H1 (cell line): ENCODE measurements at regions not wholly inside any gene's neighbourhood (a gene's known extent, or its start where the extent isn't known, plus 50 kb on each side); places are given as distances from the start of the nearest gene placed in this dataset.

Experiments
- CTCF ChIA-PET: fragments of 300-600 bp; sonication (Branson Sonifier 250); formaldehyde crosslinking; loops from one replicate; lab custom pipeline; 2021; ENCODE audit not compliant: partially characterized antibody; lab: Charles Lee
- POLR2A ChIA-PET: fragments of 300-600 bp; sonication (Branson Sonifier 250); formaldehyde crosslinking; loops from one replicate; lab custom pipeline; 2021; ENCODE audit warnings: inconsistent platforms; ENCODE audit not compliant: partially characterized antibody; lab: Charles Lee
- DNase-seq, 2 experiments: peaks; one replicate each; pipeline versions ENCODE4 v3.0.0 to v3.0.0-alpha.2; 2010 to 2022; ENCODE audit warnings: low spot score in 2 of 2, low read depth in 1 of 2, mixed read lengths in 1 of 2
- FAIRE-seq: peaks from 2 replicates; lab custom pipeline; 2011; peaks lifted over from hg19 to GRCh38; lab: Jason Lieb, UNC
- H2AFZ ChIP-seq: 2 replicates; pipeline ENCODE4 v1.8.1; 2012; ENCODE audit warnings: low read length, inconsistent platforms
- H2AK5ac ChIP-seq: 2 replicates; pipeline ENCODE4 v1.6.1; 2013; ENCODE audit warnings: low read depth, low read length
- H2BK120ac ChIP-seq: replicated peaks from 2 replicates; pipeline ENCODE3; 2013; ENCODE audit warnings: low read depth, low read length, inconsistent platforms
- H2BK12ac ChIP-seq: 2 replicates; pipeline ENCODE4 v1.6.1; 2013; ENCODE audit warnings: low read depth, low read length
- H2BK15ac ChIP-seq: 2 replicates; pipeline ENCODE4 v1.6.1; 2013; ENCODE audit warnings: low read length
- H2BK20ac ChIP-seq: 2 replicates; pipeline ENCODE4 v1.6.1; 2013; ENCODE audit warnings: low read length
- H2BK5ac ChIP-seq: 2 replicates; pipeline ENCODE4 v1.6.1; 2013; ENCODE audit warnings: low read depth, low read length
- H3K14ac ChIP-seq: 2 replicates; pipeline ENCODE4 v1.6.1; 2013; ENCODE audit warnings: inconsistent platforms; ENCODE audit not compliant: insufficient read length
- H3K18ac ChIP-seq: 2 replicates; pipeline ENCODE4 v1.6.1; 2013; ENCODE audit warnings: low read length; ENCODE audit errors: extremely low read depth
- H3K23ac ChIP-seq: 2 replicates; pipeline ENCODE4 v1.6.1; 2013; ENCODE audit warnings: inconsistent platforms; ENCODE audit not compliant: insufficient read length
- H3K23me2 ChIP-seq: 2 replicates; pipeline ENCODE4 v1.6.1; 2013; ENCODE audit warnings: low read depth, low read length
- H3K27ac ChIP-seq: 2 replicates; pipeline ENCODE4 v1.6.1; 2011; ENCODE audit warnings: low read depth, low read length, inconsistent platforms
- H3K27me3 ChIP-seq, 4 experiments: replicated peaks in 1 of 4; 1 replicate in 1 of 4; 2 replicates in 3 of 4; pipeline versions ENCODE4 v1.6.1 to v1.8.1; 2011 to 2013; ENCODE audit warnings: low read length in 3 of 4, mild to moderate bottlenecking in 3 of 4, inconsistent platforms in 2 of 4, mixed read lengths in 2 of 4, moderate library complexity in 1 of 4; ENCODE audit not compliant: control insufficient read depth in 3 of 4, insufficient read depth in 3 of 4; ENCODE audit errors: extremely low read depth in 1 of 4
- H3K36me3 ChIP-seq, 4 experiments: 2 replicates each; pipeline versions ENCODE4 v1.6.1 to v1.8.1; 2011 to 2013; ENCODE audit warnings: mild to moderate bottlenecking in 4 of 4, low read length in 3 of 4, moderate library complexity in 2 of 4, control low read depth in 1 of 4, inconsistent platforms in 1 of 4; ENCODE audit not compliant: insufficient read depth in 4 of 4, control insufficient read depth in 2 of 4
- H3K4ac ChIP-seq: replicated peaks from 2 replicates; pipeline ENCODE3; 2013; ENCODE audit warnings: low read length, low read depth, mixed read lengths, inconsistent platforms; ENCODE audit not compliant: insufficient read length
- H3K4me1 ChIP-seq, 4 experiments: replicated peaks in 1 of 4; 1 replicate in 1 of 4; 2 replicates in 3 of 4; pipeline versions ENCODE4 v1.6.1 to v1.8.1; 2011 to 2013; ENCODE audit warnings: low read length in 3 of 4, inconsistent platforms in 2 of 4, mixed read lengths in 1 of 4; ENCODE audit not compliant: insufficient read depth in 4 of 4, control insufficient read depth in 3 of 4
- H3K4me2 ChIP-seq, 2 experiments: 2 replicates each; pipeline versions ENCODE4 v1.6.1 to v1.8.1; 2011 to 2013; ENCODE audit warnings: low read depth in 2 of 2, low read length in 2 of 2, control low read depth in 1 of 2, inconsistent platforms in 1 of 2, mild to moderate bottlenecking in 1 of 2; ENCODE audit not compliant: insufficient read depth in 1 of 2
- H3K4me3 ChIP-seq, 4 experiments: fragments of 200-600, 300-600 bp in 1 of 4; sonication (generic), shearing (Covaris generic), sonication (Bioruptor Twin) in 1 of 4; 2 replicates each; pipeline versions ENCODE4 v1.5.1 to v1.8.1; 2011 to 2016; ENCODE audit warnings: low read length in 4 of 4, low read depth in 3 of 4, control low read depth in 2 of 4, inconsistent platforms in 2 of 4, mild to moderate bottlenecking in 2 of 4, mixed read lengths in 1 of 4, moderate library complexity in 1 of 4; ENCODE audit not compliant: insufficient read depth in 2 of 4; ENCODE audit errors: extremely low read depth in 1 of 4
- H3K56ac ChIP-seq: replicated peaks from 2 replicates; pipeline ENCODE3; 2013; ENCODE audit warnings: low read depth, mild to moderate bottlenecking, mixed read lengths, low read length, inconsistent platforms; ENCODE audit not compliant: insufficient read length
- H3K79me1 ChIP-seq: 2 replicates; pipeline ENCODE4 v1.6.1; 2013; ENCODE audit warnings: low read depth, low read length, control low read depth
- H3K79me2 ChIP-seq, 2 experiments: 2 replicates each; pipeline versions ENCODE4 v1.6.1 to v1.8.1; 2012 to 2013; ENCODE audit warnings: low read length in 2 of 2, mild to moderate bottlenecking in 2 of 2, inconsistent platforms in 1 of 2; ENCODE audit not compliant: insufficient read depth in 2 of 2, control insufficient read depth in 1 of 2
- H3K9ac ChIP-seq, 4 experiments: replicated peaks in 1 of 4; 1 replicate in 1 of 4; 2 replicates in 3 of 4; pipeline versions ENCODE4 v1.6.1 to v1.8.1; 2011 to 2013; ENCODE audit warnings: low read depth in 3 of 4, low read length in 3 of 4, control low read depth in 2 of 4, mild to moderate bottlenecking in 2 of 4, moderate library complexity in 2 of 4, inconsistent platforms in 1 of 4; ENCODE audit errors: extremely low read depth in 1 of 4
- H3K9me3 ChIP-seq, 2 experiments: 2 replicates each; pipeline versions ENCODE4 v1.6.1 to v1.8.1; 2012 to 2013; ENCODE audit warnings: mild to moderate bottlenecking in 2 of 2, moderate library complexity in 2 of 2, control low read depth in 1 of 2, inconsistent platforms in 1 of 2, low read depth in 1 of 2, low read length in 1 of 2, mixed read lengths in 1 of 2; ENCODE audit not compliant: insufficient read depth in 2 of 2
- H4K20me1 ChIP-seq, 2 experiments: replicated peaks in 1 of 2; 2 replicates each; pipeline versions ENCODE3 to v1.8.1; 2011 to 2013; ENCODE audit warnings: inconsistent platforms in 2 of 2, low read length in 2 of 2, mild to moderate bottlenecking in 1 of 2; ENCODE audit not compliant: insufficient read depth in 2 of 2, control insufficient read depth in 1 of 2
- H4K5ac ChIP-seq: 2 replicates; pipeline ENCODE4 v1.6.1; 2013; ENCODE audit warnings: low read length, low read depth, mixed read lengths, inconsistent platforms; ENCODE audit not compliant: insufficient read length
- H4K8ac ChIP-seq: 2 replicates; pipeline ENCODE4 v1.8.0; 2013; ENCODE audit warnings: mild to moderate bottlenecking, moderate library complexity, low read length, inconsistent platforms; ENCODE audit not compliant: insufficient read depth; ENCODE audit errors: extremely low read depth
- H4K91ac ChIP-seq: replicated peaks from 2 replicates; pipeline ENCODE3; 2013; ENCODE audit warnings: low read length, mixed read lengths, inconsistent platforms; ENCODE audit not compliant: insufficient read length
- BRCA1 ChIP-seq: IDR thresholded peaks from 2 replicates; pipeline ENCODE4 v1.6.1; 2012; ENCODE audit warnings: low read depth, low read length, improper control_type of control experiment
- CTBP2 ChIP-seq: IDR thresholded peaks from 2 replicates; pipeline ENCODE4 v1.7.0; 2011; ENCODE audit warnings: borderline replicate concordance, mild to moderate bottlenecking, moderate library complexity, mixed read lengths, low read length; ENCODE audit not compliant: insufficient read depth, insufficient read length
- GTF2F1 ChIP-seq: IDR thresholded peaks from 2 replicates; pipeline ENCODE4 v1.6.1; 2012; ENCODE audit warnings: low read depth, low read length, improper control_type of control experiment, borderline replicate concordance
- KDM4A ChIP-seq: IDR thresholded peaks from one replicate; pipeline ENCODE4 v1.7.1; 2012; ENCODE audit warnings: low read depth, mild to moderate bottlenecking, moderate library complexity, low read length, inconsistent platforms; ENCODE audit not compliant: severe bottlenecking
- POLR2A ChIP-seq, 2 experiments: IDR thresholded peaks; 1 replicate in 1 of 2; 2 replicates in 1 of 2; pipeline ENCODE4 v1.6.1; 2011; ENCODE audit warnings: low read depth in 2 of 2, low read length in 2 of 2, mild to moderate bottlenecking in 2 of 2; ENCODE audit errors: control extremely low read depth in 1 of 2
- POLR2AphosphoS5 ChIP-seq: IDR thresholded peaks from 2 replicates; pipeline ENCODE4 v1.6.1; 2011; ENCODE audit warnings: low read depth, low read length
- SIN3A ChIP-seq, 2 experiments: IDR thresholded peaks in 1 of 2; conservative IDR thresholded peaks in 1 of 2; 2 replicates each; pipeline ENCODE4 v1.6.1; 2011 to 2012; ENCODE audit warnings: low read length in 2 of 2, improper control_type of control experiment in 1 of 2, low read depth in 1 of 2, mild to moderate bottlenecking in 1 of 2
- SIRT6 ChIP-seq: IDR thresholded peaks from one replicate; pipeline ENCODE4 v1.7.1; 2012; ENCODE audit warnings: low read length, inconsistent platforms
- SUZ12 ChIP-seq: fragments of 200-600 bp; sonication (generic); IDR thresholded peaks from 2 replicates; pipeline ENCODE4 v1.6.1; 2012; ENCODE audit warnings: mild to moderate bottlenecking, inconsistent platforms, low read length, moderate library complexity, mixed read lengths
- TCF12 ChIP-seq: IDR thresholded peaks from 2 replicates; pipeline ENCODE4 v1.6.1; 2011; ENCODE audit warnings: low read depth, mild to moderate bottlenecking, low read length
- USF2 ChIP-seq: IDR thresholded peaks from 2 replicates; pipeline ENCODE4 v1.6.1; 2011; ENCODE audit warnings: low read length, improper control_type of control experiment
- ZNF274 ChIP-seq: IDR thresholded peaks from 2 replicates; pipeline ENCODE4 v1.7.0; 2012; ENCODE audit warnings: low read length, borderline replicate concordance; ENCODE audit errors: extremely low read depth
- WGBS, 2 experiments: shearing (Covaris generic) in 1 of 2; methylation state at CpG; one replicate each; pipeline versions ENCODE4 v1.1.6 to v1.1.7; 2013 to 2015; ENCODE audit warnings: low lambda C conversion rate in 2 of 2, mixed read lengths in 2 of 2, inconsistent platforms in 1 of 2, low coverage in 1 of 2, missing lambda C conversion rate in 1 of 2; ENCODE audit not compliant: insufficient replicate concordance in 2 of 2, insufficient coverage in 1 of 2, insufficient read length in 1 of 2; ENCODE audit errors: extremely low coverage in 1 of 2, missing lambda C conversion rate in 1 of 2; 5-methylcytosine and 5-hydroxymethylcytosine counted together

GRCh38 chr18:78080761-78081160, 831.1 kb downstream of the GALR1 start:
- Histone ChIP-seq H2BK12ac (no peak overlapping the region), H2BK15ac (no peak overlapping the region), H2BK120ac (no peak overlapping the region), H3K79me1 (no peaks in the 10 kb centered on the region), H3K56ac (no peak overlapping the region), H3K23ac (no peak overlapping the region), H4K91ac (no peak overlapping the region), H4K8ac (no peak overlapping the region), H3K9ac (no peak overlapping the region), H3K4ac (no peak overlapping the region), H2AK5ac (no peak overlapping the region), H3K4me2 (no peak overlapping the region), H4K20me1 (no peaks in the 10 kb centered on the region), H3K4me3 (no peak overlapping the region), H2BK20ac (no peak overlapping the region), H3K4me1 (no peaks in the 10 kb centered on the region; a peak in 1 of 7 replicates), H3K23me2 (no peaks in the 10 kb centered on the region), H3K36me3 (no peaks in the 10 kb centered on the region), H3K27me3 (no peaks in the 10 kb centered on the region), H2AFZ (no peak overlapping the region), H3K14ac (no peak overlapping the region), H3K18ac (no peak overlapping the region), H3K27ac (no peak overlapping the region), H4K5ac (no peak overlapping the region), H3K9me3 (no peaks in the 10 kb centered on the region; a peak in 1 of 4 replicates), H3K79me2 (no peaks in the 10 kb centered on the region), H2BK5ac (no peak overlapping the region)
- ChIA-PET CTCF (interaction anchor here (0.7 kb wide), 1 partner anchor 23 kb away, joined by 3 read pairs; no protein-coding TSS in a partner anchor), POLR2A (no interaction called here)
- DNase-seq, result no peak
- no peak for FAIRE-seq
- 93% methylated on average over 5 of the region's 5 CpGs; no CpG with 5 or more reads in 1 of the 2 experiments for WGBS, 2 experiments
- no peak for TF ChIP-seq ZNF274
- TF ChIP-seq USF2, result no peak
- no peak for TF ChIP-seq KDM4A
- TF ChIP-seq SIN3A (conservative IDR thresholded peaks at IDR 0.05 in 1 of 2, IDR thresholded peaks at IDR 0.05 in 1 of 2; ENCODE audit: low read depth in 1 of 2, low read length in 2 of 2), result no peak
- no peak for TF ChIP-seq TCF12
- no peak for TF ChIP-seq CTBP2
- no peak for TF ChIP-seq SIRT6
- TF ChIP-seq POLR2A (IDR thresholded peaks at IDR 0.05; ENCODE audit: control extremely low read depth in 1 of 2, low read depth in 2 of 2, low read length in 2 of 2), result no peak
- no peak for TF ChIP-seq BRCA1
- no peak for TF ChIP-seq SUZ12
- no peak for TF ChIP-seq GTF2F1
- no peak for TF ChIP-seq POLR2AphosphoS5
